H9 (cell line): ENCODE measurements at regions not wholly inside any gene's neighbourhood (a gene's known extent, or its start where the extent isn't known, plus 50 kb on each side); places are given as distances from the start of the nearest gene placed in this dataset.

Experiments used
- DNase-seq: peaks from one replicate; pipeline ENCODE4 v3.0.0-alpha.2; 2017
- H2AFZ ChIP-seq: one replicate; pipeline ENCODE4 v1.6.1; 2013; ENCODE audit warnings: mild to moderate bottlenecking, low read length, control low read depth, moderate library complexity
- H2AK5ac ChIP-seq: 2 replicates; pipeline ENCODE4 v1.6.1; 2013; ENCODE audit warnings: low read length, control low read depth, mixed read lengths; ENCODE audit not compliant: insufficient read length
- H2BK120ac ChIP-seq: one replicate; pipeline ENCODE4 v1.6.1; 2013; ENCODE audit warnings: low read depth, mild to moderate bottlenecking, low read length, control low read depth, inconsistent platforms; ENCODE audit not compliant: poor library complexity, severe bottlenecking
- H2BK12ac ChIP-seq: 2 replicates; pipeline ENCODE4 v1.6.1; 2013; ENCODE audit warnings: low read length, control low read depth, mixed read lengths, low read depth; ENCODE audit not compliant: insufficient read length
- H2BK15ac ChIP-seq: 2 replicates; pipeline ENCODE4 v1.6.1; 2013; ENCODE audit warnings: low read depth, low read length, control low read depth
- H2BK20ac ChIP-seq: one replicate; pipeline ENCODE4 v1.6.1; 2013; ENCODE audit warnings: low read depth, mild to moderate bottlenecking, low read length, control low read depth, inconsistent platforms; ENCODE audit not compliant: poor library complexity, severe bottlenecking
- H2BK5ac ChIP-seq: 2 replicates; pipeline ENCODE4 v1.6.1; 2013; ENCODE audit warnings: low read length, control low read depth, mixed read lengths; ENCODE audit not compliant: insufficient read length
- H3K14ac ChIP-seq: 2 replicates; pipeline ENCODE4 v1.6.1; 2013; ENCODE audit warnings: low read length, control low read depth; ENCODE audit not compliant: insufficient read depth
- H3K18ac ChIP-seq: 2 replicates; pipeline ENCODE4 v1.6.1; 2013; ENCODE audit warnings: low read depth, mild to moderate bottlenecking, mixed read lengths, low read length, control low read depth; ENCODE audit not compliant: insufficient read length
- H3K23ac ChIP-seq: 2 replicates; pipeline ENCODE4 v1.6.1; 2013; ENCODE audit warnings: low read length, control low read depth, mixed read lengths, low read depth; ENCODE audit not compliant: insufficient read length
- H3K23me2 ChIP-seq: 2 replicates; pipeline ENCODE4 v1.6.1; 2013; ENCODE audit warnings: low read depth, mild to moderate bottlenecking, mixed read lengths, low read length, control low read depth; ENCODE audit not compliant: insufficient read length, poor library complexity, severe bottlenecking
- H3K27ac ChIP-seq: 2 replicates; pipeline ENCODE4 v1.5.1; 2013; ENCODE audit warnings: low read length, control low read depth, mixed read lengths, low read depth; ENCODE audit not compliant: insufficient read length
- H3K27me3 ChIP-seq: 2 replicates; pipeline ENCODE4 v1.6.1; 2013; ENCODE audit warnings: low read length, control low read depth, inconsistent platforms; ENCODE audit not compliant: insufficient read depth
- H3K4ac ChIP-seq: 2 replicates; pipeline ENCODE4 v1.6.1; 2013; ENCODE audit warnings: low read depth, mild to moderate bottlenecking, control low read depth, inconsistent platforms, low read length, moderate library complexity
- H3K4me1 ChIP-seq: 2 replicates; pipeline ENCODE4 v1.6.1; 2013; ENCODE audit warnings: low read length, control low read depth, inconsistent platforms; ENCODE audit not compliant: insufficient read depth
- H3K4me2 ChIP-seq: 2 replicates; pipeline ENCODE4 v1.6.1; 2013; ENCODE audit warnings: low read length, control low read depth, mixed read lengths; ENCODE audit not compliant: insufficient read length, insufficient read depth
- H3K56ac ChIP-seq: 2 replicates; pipeline ENCODE4 v1.6.1; 2013; ENCODE audit warnings: low read depth, mild to moderate bottlenecking, mixed read lengths, low read length, control low read depth; ENCODE audit not compliant: insufficient read length
- H3K79me1 ChIP-seq: 2 replicates; pipeline ENCODE4 v1.6.1; 2013; ENCODE audit warnings: low read depth, mild to moderate bottlenecking, moderate library complexity, low read length, control low read depth, inconsistent platforms; ENCODE audit not compliant: insufficient read depth, poor library complexity, severe bottlenecking
- H3K79me2 ChIP-seq: 2 replicates; pipeline ENCODE4 v1.6.1; 2013; ENCODE audit warnings: low read length, control low read depth, inconsistent platforms; ENCODE audit not compliant: insufficient read depth
- H3K9ac ChIP-seq: 2 replicates; pipeline ENCODE4 v1.6.1; 2013; ENCODE audit warnings: low read length, control low read depth, mixed read lengths; ENCODE audit not compliant: insufficient read length; ENCODE audit errors: extremely low read depth
- H3K9me3 ChIP-seq: one replicate; pipeline ENCODE4 v1.6.1; 2013; ENCODE audit warnings: low read depth, low read length, inconsistent platforms; ENCODE audit not compliant: control insufficient read depth
- H3T11ph ChIP-seq: one replicate; pipeline ENCODE4 v1.6.1; 2013; ENCODE audit warnings: mild to moderate bottlenecking, low read length, control low read depth, inconsistent platforms
- H4K20me1 ChIP-seq: one replicate; pipeline ENCODE4 v1.6.1; 2013; ENCODE audit not compliant: control insufficient read depth, insufficient read length, insufficient read depth
- H4K5ac ChIP-seq: 2 replicates; pipeline ENCODE4 v1.6.1; 2013; ENCODE audit warnings: low read depth, mild to moderate bottlenecking, mixed read lengths, low read length, control low read depth; ENCODE audit not compliant: insufficient read length
- H4K8ac ChIP-seq: replicated peaks from 2 replicates; pipeline ENCODE4 v1.6.1; 2013; ENCODE audit warnings: low read length, control low read depth, mixed read lengths, low read depth; ENCODE audit not compliant: insufficient read length
- H4K91ac ChIP-seq: 2 replicates; pipeline ENCODE4 v1.6.1; 2013; ENCODE audit warnings: low read depth, mild to moderate bottlenecking, moderate library complexity, mixed read lengths, low read length, control low read depth; ENCODE audit not compliant: insufficient read length
- H3K27ac Mint-ChIP-seq, 3 experiments: 2 replicates in 2 of 3; 3 replicates in 1 of 3; pipeline ENCODE4 v1.8.0; 2020 to 2021; ENCODE audit warnings: mixed read lengths in 3 of 3, mild to moderate bottlenecking in 1 of 3, moderate library complexity in 1 of 3
- H3K27me3 Mint-ChIP-seq: 2 replicates; pipeline ENCODE4 v1.8.0; 2021; ENCODE audit warnings: low read depth, mild to moderate bottlenecking, moderate library complexity, mixed read lengths
- H3K36me3 Mint-ChIP-seq, 3 experiments: 2 replicates in 2 of 3; 3 replicates in 1 of 3; pipeline ENCODE4 v1.8.0; 2020 to 2021; ENCODE audit warnings: low read depth in 3 of 3, mixed read lengths in 3 of 3; ENCODE audit not compliant: insufficient read depth in 1 of 3
- H3K4me1 Mint-ChIP-seq, 2 experiments: 2 replicates each; pipeline ENCODE4 v1.8.0; 2020; ENCODE audit warnings: mixed read lengths in 2 of 2
- H3K4me3 Mint-ChIP-seq, 2 experiments: 2 replicates in 1 of 2; 3 replicates in 1 of 2; pipeline ENCODE4 v1.8.0; 2020 to 2021; ENCODE audit warnings: mild to moderate bottlenecking in 2 of 2, mixed read lengths in 2 of 2, moderate library complexity in 1 of 2
- H3K9me3 Mint-ChIP-seq, 2 experiments: 2 replicates in 1 of 2; 3 replicates in 1 of 2; pipeline ENCODE4 v1.8.0; 2020; ENCODE audit warnings: mild to moderate bottlenecking in 2 of 2, mixed read lengths in 2 of 2, moderate library complexity in 1 of 2
- CTCF ChIP-seq: fragments of 200-600 bp; sonication (generic); conservative IDR thresholded peaks from 3 replicates; pipeline ENCODE4 v1.8.0; 2021; ENCODE audit warnings: antibody characterized with exemption, mild to moderate bottlenecking
- WGBS: extraction: QIAGEN DNeasy Blood & Tissue Kit; methylation state at CpG from one replicate; pipeline ENCODE4 v1.1.7; 2013; ENCODE audit warnings: missing lambda C conversion rate, low lambda C conversion rate, mixed read lengths; ENCODE audit not compliant: insufficient read length; ENCODE audit errors: extremely low coverage; 5-methylcytosine and 5-hydroxymethylcytosine counted together

- Histone ChIP-seq H3K27ac (no peak overlapping the region), H2BK120ac (no peak overlapping the region), H2BK15ac (no peak overlapping the region), H3K4me2 (no peak overlapping the region), H2AFZ (no peak overlapping the region), H3K9ac (no peak overlapping the region), H4K20me1 (no peaks in the 10 kb centered on the region), H2BK5ac (no peak overlapping the region), H3K4me1 (no peaks in the 10 kb centered on the region), H3K56ac (no peak overlapping the region), H3K9me3 (no peaks in the 10 kb centered on the region), H4K5ac (no peak overlapping the region), H4K91ac (no peak overlapping the region), H2AK5ac (no peak overlapping the region), H2BK12ac (no peak overlapping the region), H3K27me3 (no peaks in the 10 kb centered on the region), H3K23ac (no peak overlapping the region), H3K23me2 (no peaks in the 10 kb centered on the region), H3K18ac (no peak overlapping the region), H3K14ac (no peak overlapping the region), H4K8ac (no peak overlapping the region), H3K79me2 (no peaks in the 10 kb centered on the region), H2BK20ac (no peak overlapping the region), H3T11ph (no peak overlapping the region), H3K79me1 (no peaks in the 10 kb centered on the region), H3K4ac (no peak overlapping the region)
- DNase-seq, result no peak
- Mint-ChIP-seq H3K4me1 (peaks cover 13 to 15% of the 10 kb centered on the region in 2 experiments), H3K27me3 (peaks cover 7% of the 10 kb centered on the region), H3K4me3 (no peak overlapping the region), H3K27ac (peak overlapping the region in 1 of 3 experiments; percentile 57; a peak in 1 of 7 replicates), H3K9me3 (peaks cover 12 to 15% of the 10 kb centered on the region in 2 experiments), H3K36me3 (peaks cover 0 to 4% (median 0%) of the 10 kb centered on the region in 3 experiments; a peak in 3 of 7 replicates)
- no peak for TF ChIP-seq CTCF
- WGBS, result no CpG with 5 or more reads among the region's 2 CpGs
These were observed 111.4 kb upstream of the NAV2 start for GRCh38 chr11:19601235-19601634.
